ENCODE measurements at regions not wholly inside any gene's neighbourhood (a gene's known extent, or its start where the extent isn't known, plus 50 kb on each side); places are given as distances from the start of the nearest gene placed in this dataset.

- H3K27ac Mint-ChIP-seq (ENCODE audit: unreplicated experiment), result no peak overlapping the region
- no peaks in the 10 kb centered on the region for H3K27me3 Mint-ChIP-seq (ENCODE audit: unreplicated experiment)
- no peak for TF ChIP-seq CTCF (IDR thresholded peaks at IDR 0.05)
- H3K36me3 Mint-ChIP-seq (ENCODE audit: unreplicated experiment), result no peaks in the 10 kb centered on the region
- H3K4me3 Mint-ChIP-seq (ENCODE audit: unreplicated experiment), result no peak overlapping the region
- H3K4me1 Mint-ChIP-seq (ENCODE audit: unreplicated experiment), result no peaks in the 10 kb centered on the region
- no peak for DNase-seq (ENCODE audit: extremely low spot score, unreplicated experiment)
- peaks cover 23% of the 10 kb centered on the region for H3K9me3 Mint-ChIP-seq (ENCODE audit: unreplicated experiment)
Measured at GRCh38 chr4:180900781-180901180, 1342.4 kb upstream of the TENM3 start.

- no peak overlapping the region for H3K27ac Mint-ChIP-seq (ENCODE audit: unreplicated experiment)
- no peaks in the 10 kb centered on the region for H3K27me3 Mint-ChIP-seq (ENCODE audit: unreplicated experiment)
- H3K9me3 Mint-ChIP-seq (ENCODE audit: unreplicated experiment), result no peaks in the 10 kb centered on the region
- no peaks in the 10 kb centered on the region for H3K4me1 Mint-ChIP-seq (ENCODE audit: unreplicated experiment)
- H3K36me3 Mint-ChIP-seq (ENCODE audit: unreplicated experiment), result no peaks in the 10 kb centered on the region
- H3K4me3 Mint-ChIP-seq (ENCODE audit: unreplicated experiment), result no peak overlapping the region
- DNase-seq (ENCODE audit: extremely low spot score, unreplicated experiment), result no peak
- no peak for TF ChIP-seq CTCF (IDR thresholded peaks at IDR 0.05)
Measured at GRCh38 chr4:180909279-180909678, 1333.9 kb upstream of the TENM3 start.

- no peak for DNase-seq (ENCODE audit: extremely low spot score, unreplicated experiment)
- no peak overlapping the region for H3K27ac Mint-ChIP-seq (ENCODE audit: unreplicated experiment)
Measured at GRCh38 chr4:180913750-180914149, 1329.5 kb upstream of the TENM3 start.

GRCh38 chr4:180923486-180923885 lies 1319.7 kb upstream of the TENM3 start:
- TF ChIP-seq CTCF (IDR thresholded peaks at IDR 0.05), result no peak
- no peaks in the 10 kb centered on the region for H3K36me3 Mint-ChIP-seq (ENCODE audit: unreplicated experiment)
- H3K4me3 Mint-ChIP-seq (ENCODE audit: unreplicated experiment), result no peak overlapping the region
- no peaks in the 10 kb centered on the region for H3K27me3 Mint-ChIP-seq (ENCODE audit: unreplicated experiment)
- H3K4me1 Mint-ChIP-seq (ENCODE audit: unreplicated experiment), result no peaks in the 10 kb centered on the region
- no peak overlapping the region for H3K27ac Mint-ChIP-seq (ENCODE audit: unreplicated experiment)
- H3K9me3 Mint-ChIP-seq (ENCODE audit: unreplicated experiment), result peaks cover 8% of the 10 kb centered on the region
- no peak for DNase-seq (ENCODE audit: extremely low spot score, unreplicated experiment)

More at GRCh38 chr4:180913750-180914149, 1329.5 kb upstream of the TENM3 start:
- no peaks in the 10 kb centered on the region for H3K27me3 Mint-ChIP-seq (ENCODE audit: unreplicated experiment)
- H3K9me3 Mint-ChIP-seq (ENCODE audit: unreplicated experiment), result no peaks in the 10 kb centered on the region
- TF ChIP-seq CTCF (IDR thresholded peaks at IDR 0.05), result no peak
- no peaks in the 10 kb centered on the region for H3K4me1 Mint-ChIP-seq (ENCODE audit: unreplicated experiment)
- no peaks in the 10 kb centered on the region for H3K36me3 Mint-ChIP-seq (ENCODE audit: unreplicated experiment)
- no peak overlapping the region for H3K4me3 Mint-ChIP-seq (ENCODE audit: unreplicated experiment)

- Mint-ChIP-seq H3K4me3 (ENCODE audit: unreplicated experiment) (no peak overlapping the region), H3K9me3 (ENCODE audit: unreplicated experiment) (peaks cover 7% of the 10 kb centered on the region), H3K36me3 (ENCODE audit: unreplicated experiment) (no peaks in the 10 kb centered on the region), H3K27ac (ENCODE audit: unreplicated experiment) (no peak overlapping the region), H3K27me3 (ENCODE audit: unreplicated experiment) (no peaks in the 10 kb centered on the region), H3K4me1 (ENCODE audit: unreplicated experiment) (no peaks in the 10 kb centered on the region)
- DNase-seq (ENCODE audit: extremely low spot score, unreplicated experiment), result no peak
- no peak for TF ChIP-seq CTCF (IDR thresholded peaks at IDR 0.05)
Measured at GRCh38 chr4:180925805-180926204, 1317.4 kb upstream of the TENM3 start.

Measured in osteocyte (in vitro differentiated cells).